Renal cortex interstitium (tissue), 11 donors: ENCODE measurements at regions not wholly inside any gene's neighbourhood (a gene's known extent, or its start where the extent isn't known, plus 50 kb on each side); places are given as distances from the start of the nearest gene placed in this dataset.

Experiments
- DNase-seq, 11 donors: peaks; one replicate each; pipeline ENCODE4 v3.0.0-alpha.2; 2013; ENCODE audit warnings: low read depth in 9 of 11, low spot score in 4 of 11; ENCODE audit errors: extremely low read depth in 1 of 11

DNA sequence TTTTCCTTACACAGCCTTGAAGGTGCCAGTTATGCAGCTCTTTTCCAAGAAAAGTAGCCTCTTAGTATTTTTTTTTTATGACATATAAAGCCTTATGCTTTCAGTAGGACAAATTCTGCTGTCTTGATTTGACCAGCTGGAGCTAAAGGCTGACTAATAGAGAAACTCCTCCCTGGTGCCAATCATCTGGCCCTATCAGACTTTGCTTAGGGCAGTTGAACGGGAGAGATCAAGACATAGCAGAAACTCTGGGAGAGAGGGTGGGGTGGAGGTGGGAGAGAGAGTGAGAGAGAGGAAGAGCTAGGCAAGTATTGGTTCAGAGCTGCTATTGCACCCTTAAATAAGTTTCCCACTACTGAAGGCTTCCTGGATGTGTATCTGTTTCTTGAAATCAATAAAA lies 100.2 kb downstream of the SEC61B start:
- DNase-seq, result no peak

DNA sequence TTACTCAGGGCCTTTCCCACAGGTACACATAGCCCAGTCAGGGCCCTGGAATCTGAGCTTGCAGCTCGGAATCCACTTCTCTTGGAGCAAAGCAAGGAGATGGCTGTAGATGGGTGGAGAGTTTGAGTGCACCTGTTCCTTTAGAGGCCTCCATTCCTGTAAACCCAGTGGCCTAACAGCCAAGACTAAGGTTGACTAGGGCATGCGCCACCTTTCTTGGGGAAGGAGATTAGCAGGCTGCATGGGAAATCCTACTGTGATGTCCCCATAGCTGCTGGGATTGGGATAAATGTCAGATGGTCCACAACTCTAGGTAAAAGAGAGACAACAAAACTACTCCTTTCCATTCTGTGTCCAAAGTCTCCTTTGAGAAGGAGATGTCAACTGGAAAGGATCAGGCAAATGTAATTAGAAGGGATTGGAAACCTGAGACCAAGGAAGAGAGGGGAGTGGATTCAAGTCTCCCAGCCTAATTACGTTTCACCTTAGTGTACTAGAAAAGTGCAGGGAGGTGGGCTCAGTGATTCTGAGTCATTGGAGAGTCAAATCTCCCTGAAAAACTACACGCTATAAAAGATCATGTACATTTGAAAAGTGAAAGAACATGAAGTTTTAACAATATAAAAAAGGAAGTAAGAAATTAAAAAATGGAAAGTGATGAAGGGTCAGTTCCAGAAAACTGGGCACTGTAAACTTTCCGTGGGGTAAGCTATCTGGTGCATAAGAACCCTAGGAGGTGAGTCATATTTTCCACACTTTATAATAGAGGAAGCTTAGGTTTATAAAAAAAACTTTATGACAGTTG lies 104.2 kb downstream of the SEC61B start:
- DNase-seq, result no peak

DNA sequence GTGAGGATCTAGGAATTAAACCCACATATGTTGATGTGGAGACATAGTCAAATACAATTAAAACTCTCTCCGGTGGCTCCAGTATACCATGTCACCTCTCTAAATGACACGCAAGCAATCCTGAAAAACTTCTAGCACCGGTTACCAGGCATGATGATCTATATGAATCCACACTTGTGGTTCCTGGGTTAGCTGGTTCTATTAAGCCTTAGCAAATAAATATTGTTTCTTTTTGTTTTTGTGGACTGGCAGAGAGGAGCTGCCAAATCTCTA lies 104.8 kb downstream of the SEC61B start:
- DNase-seq, result no peak

DNA sequence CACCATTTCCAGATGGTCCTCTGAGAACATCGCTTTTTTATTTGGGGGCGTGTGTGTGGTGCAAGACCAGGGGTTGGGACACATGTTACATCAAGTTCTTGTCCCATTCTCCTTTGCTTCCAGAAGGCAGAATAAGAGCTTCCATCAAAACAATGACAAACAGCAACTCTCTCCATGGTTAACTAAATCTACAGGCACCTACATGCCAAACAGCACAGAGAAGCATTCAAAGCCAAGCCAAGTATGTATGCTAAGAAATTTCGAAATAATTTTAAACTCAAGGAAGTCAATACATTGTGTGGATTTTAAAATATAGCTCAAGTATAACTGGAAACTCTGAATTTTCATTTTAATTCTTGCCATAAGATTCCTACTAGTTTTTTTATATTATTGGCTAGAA lies 105.6 kb downstream of the SEC61B start:
- no peak for DNase-seq

DNA sequence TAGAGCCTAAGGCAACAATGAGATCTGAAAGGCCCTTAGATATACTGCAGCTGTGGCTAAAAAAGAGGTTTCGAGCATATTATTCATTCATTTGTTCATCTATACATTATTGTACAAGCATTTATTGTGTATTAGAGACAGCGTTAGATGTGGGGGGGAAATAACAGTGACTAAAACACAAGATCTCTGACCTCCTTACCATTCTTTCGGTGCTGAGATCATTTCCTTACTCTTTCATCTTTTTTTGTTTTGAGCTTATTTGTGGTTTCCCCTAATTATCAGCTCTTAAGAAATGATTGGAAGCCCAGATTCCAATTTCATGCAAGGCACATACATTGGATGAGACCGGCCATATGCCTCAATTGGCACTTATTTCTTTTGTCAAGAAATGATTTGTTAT lies 113.2 kb downstream of the SEC61B start:
- no peak for DNase-seq

DNA sequence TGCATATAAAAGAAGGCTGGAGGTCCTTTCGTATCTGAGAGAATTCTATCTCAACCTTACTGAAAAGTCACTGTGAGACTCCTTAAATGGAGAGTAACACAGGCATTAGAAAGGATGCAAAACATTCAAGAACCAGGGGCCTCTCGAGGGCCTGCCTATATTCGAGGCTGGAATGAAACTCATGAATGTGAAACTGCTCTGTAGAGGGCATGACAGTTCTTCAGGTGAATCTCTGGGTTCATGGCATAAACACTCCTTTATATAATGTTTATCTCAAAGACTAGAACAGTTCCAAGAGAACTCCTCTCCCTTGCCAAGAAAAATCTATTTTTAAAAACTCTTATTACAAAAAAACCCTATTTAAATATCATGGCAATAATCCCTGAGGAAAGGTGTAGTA lies 113.9 kb downstream of the SEC61B start:
- DNase-seq, result no peak

DNA sequence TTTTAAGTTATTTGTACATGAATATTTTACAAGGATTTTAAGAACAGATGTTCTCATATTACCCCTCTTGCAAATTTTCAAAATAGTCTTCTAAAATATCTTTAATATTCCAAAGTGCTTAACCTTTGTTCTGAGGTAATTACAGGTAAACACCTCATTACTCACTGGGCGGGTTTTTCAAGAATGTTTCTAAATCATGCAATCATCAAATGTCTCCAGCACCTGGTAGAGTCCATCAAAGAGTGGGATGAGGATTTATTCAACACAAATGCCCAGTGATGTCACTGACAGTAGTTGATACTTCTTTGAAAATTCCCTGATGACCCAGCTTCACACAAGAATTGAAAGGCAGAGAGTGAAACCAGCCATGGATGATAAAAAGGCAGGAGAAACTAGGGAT lies 114.4 kb downstream of the SEC61B start:
- DNase-seq, result no peak

DNA sequence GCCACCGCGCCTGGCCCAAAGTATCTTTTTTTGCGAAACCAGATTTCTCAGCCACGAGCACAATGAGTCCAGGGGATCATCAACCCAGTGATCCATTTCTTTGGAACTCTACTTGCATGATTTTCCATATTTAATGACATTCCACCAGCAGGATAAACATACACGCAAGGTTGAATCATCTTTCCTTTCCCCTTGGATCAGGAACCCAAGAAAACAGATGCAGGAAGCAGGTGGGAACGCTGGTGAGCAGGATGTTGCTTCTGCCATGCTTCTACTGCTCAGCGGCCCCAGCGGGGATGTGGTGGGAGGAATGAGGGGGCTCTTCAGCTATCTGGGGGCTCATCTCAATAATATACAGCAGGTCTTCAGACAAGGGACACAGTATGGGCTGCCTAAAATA lies 118.2 kb downstream of the SEC61B start:
- DNase-seq, result no peak

DNA sequence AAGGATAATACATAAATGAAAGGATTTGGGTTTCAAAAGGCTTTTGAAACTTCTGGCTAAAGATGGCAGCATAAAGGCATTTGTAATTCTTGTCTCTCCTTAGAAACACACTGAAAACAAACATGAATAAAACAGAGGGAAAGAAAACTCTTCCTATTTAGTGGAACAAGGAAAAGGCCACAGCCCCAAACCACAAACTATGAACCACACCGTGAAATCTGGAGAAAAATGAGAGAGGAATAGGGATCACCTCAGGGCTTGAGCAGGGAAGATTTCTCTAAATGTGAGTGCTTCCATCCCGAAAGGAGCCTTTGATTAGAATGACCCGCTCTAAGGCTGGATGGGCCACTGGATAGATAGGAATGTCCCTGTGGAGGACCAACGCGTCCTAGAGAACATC lies 119.6 kb downstream of the SEC61B start:
- no peak for DNase-seq

DNA sequence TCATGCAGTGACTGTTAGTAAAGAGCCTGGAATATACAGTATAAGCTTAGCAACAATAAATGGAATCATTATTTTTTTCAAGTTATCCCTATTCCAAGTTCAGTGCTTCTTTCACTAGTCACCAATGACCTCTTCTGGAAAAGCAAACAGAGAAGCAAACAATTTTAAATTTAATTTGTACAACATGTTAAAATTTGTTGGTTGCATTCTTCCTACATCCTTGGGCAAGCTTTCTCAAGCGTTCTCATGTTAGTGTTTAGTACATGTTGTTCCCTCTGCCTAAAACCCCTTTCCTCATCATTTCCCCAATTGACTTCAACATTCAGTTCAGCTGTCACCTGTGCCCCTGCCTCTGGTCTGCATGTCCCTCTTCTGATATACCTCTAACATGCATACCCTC lies 123.4 kb downstream of the SEC61B start:
- DNase-seq, result no peak

DNA sequence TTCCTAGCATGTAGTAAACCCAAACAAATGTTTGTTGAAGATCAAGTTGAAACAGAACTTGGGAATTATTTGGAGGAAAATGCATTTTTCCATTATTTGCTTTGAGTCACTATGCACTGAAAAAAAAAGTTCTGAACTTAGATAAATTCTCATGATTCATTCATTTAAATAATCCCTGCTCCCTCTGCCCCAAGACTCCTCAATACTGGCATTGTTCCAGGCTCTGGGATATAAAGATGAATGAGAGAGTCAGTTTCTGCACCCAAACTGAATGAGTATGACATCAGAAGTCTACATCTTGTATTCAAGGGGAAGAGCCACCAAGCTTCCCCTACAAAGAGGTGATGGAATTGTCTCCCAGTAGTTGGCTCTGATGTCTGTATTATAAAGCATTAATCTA lies 123.9 kb downstream of the SEC61B start:
- no peak for DNase-seq

DNA sequence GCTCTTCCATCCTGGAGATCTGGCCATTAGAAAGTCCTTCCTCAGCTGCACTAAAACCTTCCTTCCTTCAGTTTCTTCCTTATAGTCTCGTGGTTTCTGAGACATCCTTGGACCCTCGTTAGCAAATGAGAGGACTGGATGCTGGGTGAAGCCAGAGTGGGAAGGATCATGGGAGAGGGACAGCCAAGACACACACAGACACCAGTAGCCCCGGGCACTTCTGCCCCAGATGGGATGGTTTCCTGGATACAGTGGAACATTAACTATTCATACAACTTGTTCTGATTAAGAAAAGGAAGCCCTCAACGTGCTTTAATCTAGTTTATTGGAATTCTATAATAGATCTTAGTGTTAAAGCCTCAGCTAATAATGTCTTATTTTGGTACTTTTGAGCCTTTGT lies 125.5 kb downstream of the SEC61B start:
- DNase-seq, result no peak

DNA sequence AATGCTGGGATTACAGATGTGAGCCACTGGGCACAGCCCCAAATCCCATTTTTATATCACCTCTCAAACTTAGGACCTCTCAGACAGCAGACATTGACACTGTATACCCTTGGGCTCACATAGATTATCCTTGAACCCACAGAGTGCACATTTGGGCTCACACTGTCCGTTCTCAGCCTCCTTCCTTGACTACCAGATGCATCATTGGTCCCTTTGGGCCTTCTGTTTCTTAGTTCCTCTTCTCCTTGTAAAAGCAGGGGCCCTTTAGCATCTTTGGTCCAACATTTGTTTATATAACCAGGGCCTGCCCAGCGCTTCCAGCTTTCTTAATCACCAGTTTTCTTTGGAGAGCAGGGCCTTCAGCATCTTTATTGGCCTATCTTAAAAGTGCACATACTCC lies 126.2 kb downstream of the SEC61B start:
- no peak for DNase-seq

DNA sequence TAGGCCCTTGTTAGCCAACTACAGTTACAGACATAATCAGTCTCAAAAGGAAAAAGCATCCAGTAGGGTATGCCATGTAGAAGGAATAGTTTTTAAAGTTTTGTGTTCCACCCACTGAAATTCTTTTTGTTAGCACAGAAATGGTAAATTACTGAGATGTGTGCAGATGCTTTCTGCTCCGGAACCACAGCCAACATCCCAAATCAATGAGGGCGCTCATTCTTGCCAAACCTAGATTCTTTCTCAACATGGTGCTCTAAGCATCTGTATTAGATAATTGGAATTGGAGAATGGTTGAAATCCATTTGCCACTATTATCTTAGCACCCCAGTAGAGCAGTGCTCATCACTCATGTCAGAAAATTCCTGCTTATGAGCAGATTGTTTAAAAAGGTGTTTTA lies 127.8 kb downstream of the SEC61B start:
- DNase-seq, result no peak

DNA sequence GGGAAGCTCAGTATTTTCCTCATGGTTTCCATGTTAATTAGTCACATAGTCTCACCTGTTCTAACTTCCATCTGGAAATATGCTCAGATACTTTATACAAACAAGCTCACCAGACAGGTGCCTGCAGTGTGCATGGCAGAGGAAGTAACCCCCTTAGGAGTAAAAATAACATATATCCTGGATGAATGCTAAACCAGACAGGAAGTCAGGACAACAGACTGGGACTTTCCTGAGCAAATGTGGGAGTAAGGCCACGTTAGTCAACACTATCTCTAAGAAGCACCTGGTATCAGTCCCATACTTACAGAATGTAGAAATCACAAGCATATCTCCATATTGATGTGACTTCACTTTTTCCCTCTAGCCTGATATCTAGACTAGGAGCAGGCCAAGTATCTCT lies 128.4 kb downstream of the SEC61B start:
- DNase-seq, result no peak

DNA sequence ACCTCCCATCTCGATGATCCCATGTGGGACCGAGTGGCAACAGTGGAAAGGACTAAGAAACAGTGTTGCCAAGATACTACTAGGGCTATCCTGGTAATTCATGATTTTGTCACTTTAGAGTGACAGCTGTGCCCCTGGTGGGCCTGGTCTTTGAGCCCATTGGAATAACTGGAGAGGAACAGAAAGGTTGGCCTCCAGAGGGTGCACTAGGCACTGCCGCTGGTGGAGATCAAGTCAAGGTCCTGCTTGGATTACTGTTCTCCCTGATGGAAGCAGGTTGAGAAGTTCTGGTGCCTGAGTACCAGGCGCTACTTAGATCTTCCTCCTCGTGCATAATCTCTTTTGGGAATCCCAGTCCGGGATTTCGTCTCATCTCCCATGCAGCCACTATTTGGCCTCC lies 129.6 kb downstream of the SEC61B start:
- DNase-seq, result no peak

DNA sequence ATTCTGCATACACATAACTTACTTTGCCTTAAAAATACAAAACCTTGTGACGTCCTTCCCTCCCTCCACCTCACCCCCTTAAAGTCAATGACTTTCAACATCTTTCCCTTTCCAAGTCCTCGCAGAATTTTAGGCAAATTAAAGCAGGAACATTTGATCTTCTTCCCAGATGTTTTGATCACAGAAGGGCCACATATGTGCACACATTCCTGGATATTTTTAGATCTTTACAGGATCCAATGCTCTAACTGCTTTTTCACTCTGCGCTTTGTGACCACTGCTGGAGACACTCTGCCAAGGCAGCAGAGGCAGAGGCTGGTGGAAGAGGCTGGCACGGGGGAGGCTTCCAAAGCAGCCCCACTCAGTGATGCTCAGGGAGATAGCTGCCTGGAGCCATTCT lies 130.7 kb downstream of the SEC61B start:
- DNase-seq, result no peak

DNA sequence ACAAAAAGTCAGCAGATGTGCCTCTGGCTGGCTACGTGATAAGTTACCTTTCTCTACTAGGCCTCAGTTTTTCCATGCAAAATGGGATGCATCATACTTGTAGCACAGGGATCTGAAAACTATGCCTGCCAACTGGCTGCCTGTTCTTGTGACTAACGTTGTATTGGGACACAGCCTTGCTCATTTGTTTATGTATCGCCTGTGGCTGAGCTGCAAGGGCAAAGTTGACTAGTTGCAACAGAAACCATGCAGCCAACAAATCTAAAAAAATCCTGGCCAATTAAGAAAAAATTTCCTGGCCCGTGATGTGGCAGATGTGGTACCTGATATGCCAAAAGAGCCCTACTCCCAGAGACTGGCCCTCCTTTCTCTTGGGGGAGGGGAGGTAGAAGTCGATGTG lies 131.3 kb downstream of the SEC61B start:
- no peak for DNase-seq

DNA sequence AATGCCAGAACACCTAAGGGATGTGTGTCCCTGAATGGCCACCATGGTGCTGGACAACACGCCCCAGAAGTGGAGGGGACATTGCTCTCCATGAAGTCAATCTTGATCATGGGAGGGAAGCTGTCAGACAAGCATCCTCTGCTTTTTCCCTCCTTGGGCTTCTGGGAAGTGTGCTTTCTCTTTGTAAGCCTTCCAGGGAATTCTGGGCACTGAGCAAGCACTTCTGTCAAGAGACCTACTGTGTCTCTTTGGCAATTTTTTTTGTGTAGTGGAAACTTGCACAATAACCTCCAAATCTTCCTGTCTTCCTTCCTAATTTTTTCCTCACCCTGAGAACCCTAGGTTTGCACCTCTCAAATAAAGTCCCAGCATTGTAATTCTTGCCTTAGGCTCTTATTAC lies 132.0 kb downstream of the SEC61B start:
- DNase-seq, result no peak

DNA sequence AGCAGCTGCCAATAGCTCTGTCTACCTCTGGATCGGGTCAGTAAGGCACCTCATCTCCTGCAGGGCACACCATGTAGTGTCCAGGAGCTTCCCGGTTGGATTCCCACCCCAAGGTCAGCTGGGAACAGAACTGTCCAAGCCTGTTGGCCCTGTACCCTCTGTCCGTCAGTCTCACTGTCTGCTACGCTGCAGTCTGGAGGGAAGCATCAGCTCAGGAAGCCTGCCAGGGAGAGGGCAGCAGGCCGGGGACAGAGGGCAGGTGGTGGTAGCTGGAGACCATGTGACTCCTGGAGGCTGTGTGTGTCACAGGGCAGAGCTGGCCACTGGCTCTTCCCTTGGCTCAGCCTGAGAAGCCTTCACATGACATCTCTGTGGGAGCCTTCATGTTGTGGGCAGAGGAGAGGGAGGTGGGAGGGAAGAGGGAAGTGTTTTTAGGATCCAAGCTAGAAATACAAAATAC lies 134.5 kb downstream of the SEC61B start:
- no peak for DNase-seq

DNA sequence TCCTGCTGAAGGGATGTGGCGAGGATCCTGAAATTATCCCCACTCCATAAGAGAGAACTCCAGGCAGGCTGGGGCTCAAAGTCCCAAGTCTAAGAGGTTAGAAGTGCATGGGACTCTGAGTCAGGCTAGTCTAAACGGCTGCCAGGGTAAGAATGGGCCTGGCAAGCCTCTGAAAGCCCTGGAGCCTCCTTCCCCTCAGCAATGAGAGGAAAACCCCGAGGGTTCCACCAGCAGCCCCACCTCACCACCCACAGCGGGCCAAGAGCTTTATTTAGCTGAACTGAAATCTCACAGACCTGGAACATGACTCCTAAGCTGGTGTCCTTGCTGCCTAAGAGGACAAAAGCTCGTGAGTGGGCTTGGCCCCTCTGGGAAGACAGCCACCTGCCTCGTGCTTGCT lies 135.5 kb downstream of the SEC61B start:
- no peak for DNase-seq

DNA sequence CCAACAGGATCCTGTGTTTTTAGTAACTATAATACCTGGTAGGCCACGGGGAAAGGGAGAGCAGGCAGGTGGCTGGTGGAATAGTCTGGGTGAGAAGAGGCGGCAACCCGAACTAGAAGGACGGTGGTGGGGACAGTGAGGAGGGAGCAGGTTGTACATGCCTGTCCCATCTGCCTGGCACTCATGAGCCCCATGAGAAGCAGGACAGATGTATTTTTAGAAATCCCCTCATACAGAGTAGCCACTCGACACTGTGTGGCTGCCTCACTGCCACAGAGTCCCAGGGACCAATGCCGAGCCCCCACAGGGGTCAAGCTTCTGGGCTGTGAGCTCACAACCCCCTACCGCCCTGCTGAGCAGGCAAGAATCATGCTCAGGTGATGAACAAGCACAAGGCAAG lies 136.6 kb downstream of the SEC61B start:
- no peak for DNase-seq
